C4-2B (cell line): ENCODE measurements at regions not wholly inside any gene's neighbourhood (a gene's known extent, or its start where the extent isn't known, plus 50 kb on each side); places are given as distances from the start of the nearest gene placed in this dataset.

Source experiments
- ZFX ChIP-seq: fragments of 450-650 bp; IDR thresholded peaks from 2 replicates; pipeline ENCODE4 v1.6.1; 2017
- TF ChIP-seq, protein P1 (sequence below): fragments of 450-650 bp; conservative IDR thresholded peaks from 2 replicates; pipeline ENCODE4 v1.5.1; 2017; ENCODE audit warnings: mild to moderate bottlenecking

DNA sequence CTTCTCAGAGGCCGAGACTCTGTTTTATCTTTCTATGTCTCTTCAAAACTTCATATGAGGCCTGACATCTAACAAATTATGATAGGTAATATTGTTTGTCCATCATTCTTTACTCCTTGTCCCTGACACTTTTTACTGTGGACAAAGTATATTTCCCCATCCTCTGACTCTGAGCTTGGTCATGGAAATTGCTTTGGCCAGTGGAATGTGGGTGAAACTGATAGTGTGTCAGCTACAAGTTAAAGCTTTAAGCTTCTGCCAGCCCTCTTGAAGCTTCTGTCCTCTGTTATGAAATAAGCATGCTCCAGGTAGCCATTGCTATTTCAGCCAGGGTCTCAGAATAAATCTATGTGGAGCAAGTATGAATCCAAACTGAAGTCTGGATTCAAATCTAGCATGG is 604.6 kb downstream of the BCOR start:
- TF ChIP-seq, protein P1, sequence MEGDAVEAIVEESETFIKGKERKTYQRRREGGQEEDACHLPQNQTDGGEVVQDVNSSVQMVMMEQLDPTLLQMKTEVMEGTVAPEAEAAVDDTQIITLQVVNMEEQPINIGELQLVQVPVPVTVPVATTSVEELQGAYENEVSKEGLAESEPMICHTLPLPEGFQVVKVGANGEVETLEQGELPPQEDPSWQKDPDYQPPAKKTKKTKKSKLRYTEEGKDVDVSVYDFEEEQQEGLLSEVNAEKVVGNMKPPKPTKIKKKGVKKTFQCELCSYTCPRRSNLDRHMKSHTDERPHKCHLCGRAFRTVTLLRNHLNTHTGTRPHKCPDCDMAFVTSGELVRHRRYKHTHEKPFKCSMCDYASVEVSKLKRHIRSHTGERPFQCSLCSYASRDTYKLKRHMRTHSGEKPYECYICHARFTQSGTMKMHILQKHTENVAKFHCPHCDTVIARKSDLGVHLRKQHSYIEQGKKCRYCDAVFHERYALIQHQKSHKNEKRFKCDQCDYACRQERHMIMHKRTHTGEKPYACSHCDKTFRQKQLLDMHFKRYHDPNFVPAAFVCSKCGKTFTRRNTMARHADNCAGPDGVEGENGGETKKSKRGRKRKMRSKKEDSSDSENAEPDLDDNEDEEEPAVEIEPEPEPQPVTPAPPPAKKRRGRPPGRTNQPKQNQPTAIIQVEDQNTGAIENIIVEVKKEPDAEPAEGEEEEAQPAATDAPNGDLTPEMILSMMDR, result no peak
- no peak for TF ChIP-seq ZFX
